ENCODE measurements at regions not wholly inside any gene's neighbourhood (a gene's known extent, or its start where the extent isn't known, plus 50 kb on each side); places are given as distances from the start of the nearest gene placed in this dataset.
A peak's percentile ranks its signal among the peaks of the same experiment; 100 is the strongest.

- TF ChIP-seq ZBTB40 (IDR thresholded peaks at IDR 0.05) (no peak), ZBTB40 (CRISPR knock-in tag; IDR thresholded peaks at IDR 0.05) (peak; percentile 33; the same call in 1 of the 2 replicates), RBM39 (IDR thresholded peaks at IDR 0.05; ENCODE audit: low read depth, low read length, poor library complexity, severe bottlenecking) (no peak), ZFAT (CRISPR knock-in tag; conservative IDR thresholded peaks at IDR 0.05) (no peak), ZSCAN20 (CRISPR knock-in tag; IDR thresholded peaks at IDR 0.05; ENCODE audit: borderline replicate concordance) (no peak), MAFG (CRISPR knock-in tag; IDR thresholded peaks at IDR 0.05) (no peak), DRAP1 (CRISPR knock-in tag; IDR thresholded peaks at IDR 0.05) (peak; percentile 71; the same call in 1 of the 2 replicates), ZNF720 (CRISPR knock-in tag; IDR thresholded peaks at IDR 0.05) (no peak), ZNF333 (CRISPR knock-in tag; IDR thresholded peaks at IDR 0.05; ENCODE audit: borderline replicate concordance) (no peak), KLF12 (CRISPR knock-in tag; IDR thresholded peaks at IDR 0.05; ENCODE audit: borderline replicate concordance) (no peak), ZBTB43 (CRISPR knock-in tag; conservative IDR thresholded peaks at IDR 0.05) (peak; percentile 65; the same call in 1 of the 2 replicates), KMT2A (CRISPR knock-in tag; IDR thresholded peaks at IDR 0.05) (peak; percentile 43; the same call in 1 of the 2 replicates), ZGPAT (CRISPR knock-in tag; IDR thresholded peaks at IDR 0.05) (peak; percentile 93), MAFF (IDR thresholded peaks at IDR 0.05; ENCODE audit: low read depth, low read length) (peak; percentile 76), ZNF577 (CRISPR knock-in tag; IDR thresholded peaks at IDR 0.05; ENCODE audit: borderline replicate concordance, low read depth) (no peak), GMEB1 (CRISPR knock-in tag; IDR thresholded peaks at IDR 0.05; ENCODE audit: borderline replicate concordance) (no peak)
Observed at GRCh38 chr11:121931748-121932352, 184.2 kb downstream of the BLID start (continued).

All from HepG2 (cell line).